ENCODE measurements at regions not wholly inside any gene's neighbourhood (a gene's known extent, or its start where the extent isn't known, plus 50 kb on each side); places are given as distances from the start of the nearest gene placed in this dataset.

- DNase-seq (ENCODE audit: low read depth): no peak
- no peak for TF ChIP-seq CTCF (IDR thresholded peaks at IDR 0.05; ENCODE audit: low read length, missing control alignments)
- no peak overlapping the region for H3K4me3 ChIP-seq (replicated peaks; ENCODE audit: low read depth, low read length)
Observed at GRCh38 chr11:21931436-21932101, 261.3 kb upstream of the ANO5 start.

GRCh38 chr11:21933095-21933494 is 259.8 kb upstream of the ANO5 start:
- peak; percentile 21 for TF ChIP-seq CTCF (IDR thresholded peaks at IDR 0.05; ENCODE audit: low read length, missing control alignments)
- DNase-seq (ENCODE audit: low read depth): no peak
- H3K4me3 ChIP-seq (replicated peaks; ENCODE audit: low read depth, low read length): no peak overlapping the region

- no peak for TF ChIP-seq CTCF (IDR thresholded peaks at IDR 0.05; ENCODE audit: low read length, missing control alignments)
- DNase-seq (ENCODE audit: low read depth): peak; percentile 3
- H3K4me3 ChIP-seq (replicated peaks; ENCODE audit: low read depth, low read length): no peak overlapping the region
Observed at GRCh38 chr11:21944577-21944976, 248.3 kb upstream of the ANO5 start.

- no peak for DNase-seq (ENCODE audit: low read depth)
Observed at GRCh38 chr11:21948876-21949275, 244.0 kb upstream of the ANO5 start.

GRCh38 chr11:21949763-21950413 is 243.0 kb upstream of the ANO5 start:
- DNase-seq (ENCODE audit: low read depth): no peak
- TF ChIP-seq CTCF (IDR thresholded peaks at IDR 0.05; ENCODE audit: low read length, missing control alignments): no peak
- no peak overlapping the region for H3K4me3 ChIP-seq (replicated peaks; ENCODE audit: low read depth, low read length)

More at GRCh38 chr11:21948876-21949275, 244.0 kb upstream of the ANO5 start:
- H3K4me3 ChIP-seq (replicated peaks; ENCODE audit: low read depth, low read length): no peak overlapping the region
- no peak for TF ChIP-seq CTCF (IDR thresholded peaks at IDR 0.05; ENCODE audit: low read length, missing control alignments)

- no peak for DNase-seq (ENCODE audit: low read depth)
- H3K4me3 ChIP-seq (replicated peaks; ENCODE audit: low read depth, low read length): no peak overlapping the region
- no peak for TF ChIP-seq CTCF (IDR thresholded peaks at IDR 0.05; ENCODE audit: low read length, missing control alignments)
Observed at GRCh38 chr11:21963013-21963412, 229.9 kb upstream of the ANO5 start.

- H3K4me3 ChIP-seq (replicated peaks; ENCODE audit: low read depth, low read length): no peak overlapping the region
- TF ChIP-seq CTCF (IDR thresholded peaks at IDR 0.05; ENCODE audit: low read length, missing control alignments): no peak
- DNase-seq (ENCODE audit: low read depth): no peak
Observed at GRCh38 chr11:21965221-21965620, 227.7 kb upstream of the ANO5 start.
